ENCODE measurements at regions not wholly inside any gene's neighbourhood (a gene's known extent, or its start where the extent isn't known, plus 50 kb on each side); places are given as distances from the start of the nearest gene placed in this dataset.

GRCh38 chr10:125252937-125253336, 92.6 kb upstream of the CTBP2 start:
- TF ChIP-seq CTCF (conservative IDR thresholded peaks at IDR 0.05), result no peak
- TF ChIP-seq ZFX (IDR thresholded peaks at IDR 0.05), result no peak
